Type B pancreatic cell (in vitro differentiated cells): ENCODE measurements at regions not wholly inside any gene's neighbourhood (a gene's known extent, or its start where the extent isn't known, plus 50 kb on each side); places are given as distances from the start of the nearest gene placed in this dataset.
"Not testable (repeated sequence)": the region's sequence is repeated elsewhere in the genome, so short reads cannot be mapped to it uniquely, and the experiment has no call there.

ENCODE experiments used
- DNase-seq: peaks from one replicate; pipeline ENCODE4 v3.0.0; 2021; ENCODE audit warnings: mixed read lengths; ENCODE audit not compliant: unreplicated experiment; ENCODE audit errors: extremely low spot score
- H3K27ac Mint-ChIP-seq: 2 replicates; pipeline ENCODE4 v1.8.0; 2021; ENCODE audit warnings: mild to moderate bottlenecking, mixed read lengths
- H3K27me3 Mint-ChIP-seq: 2 replicates; pipeline ENCODE4 v1.8.0; 2021; ENCODE audit warnings: mixed read lengths
- H3K36me3 Mint-ChIP-seq: 2 replicates; pipeline ENCODE4 v1.8.0; 2021; ENCODE audit warnings: mixed read lengths
- H3K4me1 Mint-ChIP-seq: one replicate; pipeline ENCODE4 v1.8.0; 2021; ENCODE audit warnings: mixed read lengths; ENCODE audit not compliant: unreplicated experiment
- H3K4me3 Mint-ChIP-seq: 2 replicates; pipeline ENCODE4 v1.8.0; 2021; ENCODE audit warnings: mild to moderate bottlenecking, mixed read lengths
- H3K9me3 Mint-ChIP-seq: 2 replicates; pipeline ENCODE4 v1.8.0; 2021; ENCODE audit warnings: mixed read lengths
- TF ChIP-seq, protein P1 (sequence below): fragments of 200-600 bp; sonication (generic); conservative IDR thresholded peaks from 2 replicates; pipeline ENCODE4 v1.5.0; 2021; ENCODE audit warnings: antibody characterized with exemption, mild to moderate bottlenecking

DNA sequence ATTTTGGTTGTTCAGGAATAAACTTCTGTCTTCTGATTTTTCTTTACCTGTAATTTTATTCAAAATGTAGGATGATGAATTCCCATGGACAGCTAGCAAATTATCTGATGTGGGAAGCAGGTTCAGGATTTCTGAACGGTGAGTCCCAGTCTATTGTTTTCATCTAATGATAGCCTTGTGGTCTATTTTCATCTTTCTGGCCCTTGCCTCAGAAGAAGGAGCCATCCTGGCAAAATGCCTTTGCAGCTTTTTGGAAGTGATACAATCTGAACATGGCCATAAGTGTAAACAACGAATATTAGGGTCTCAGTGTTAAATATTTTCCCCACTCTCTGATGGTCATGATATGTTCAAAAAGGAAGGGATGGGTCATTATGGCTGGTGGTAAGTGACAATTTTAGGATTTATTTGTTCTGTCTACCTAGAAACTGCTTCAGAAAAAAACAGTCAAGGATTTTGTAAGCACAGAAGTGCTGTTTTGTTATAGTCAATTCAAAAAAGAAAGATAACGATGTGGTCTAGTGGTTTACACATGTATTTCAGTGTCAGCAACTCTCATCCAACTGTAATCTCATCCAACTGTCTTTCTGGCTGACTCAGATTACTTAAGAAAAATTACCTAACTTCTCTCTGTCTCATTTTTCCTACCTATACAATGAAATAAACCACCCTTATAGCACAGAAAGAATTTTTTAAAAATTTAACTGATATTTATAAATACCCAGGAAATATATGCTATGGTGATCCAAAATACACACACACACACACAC lies 272.6 kb upstream of the ERBB4 start:
- Mint-ChIP-seq H3K36me3 (no peaks in the 10 kb centered on the region), H3K9me3 (no peaks in the 10 kb centered on the region), H3K4me1 (no peaks in the 10 kb centered on the region), H3K27ac (no peak overlapping the region), H3K27me3 (no peaks in the 10 kb centered on the region), H3K4me3 (no peak overlapping the region)
- no peak for DNase-seq
- TF ChIP-seq, protein P1, sequence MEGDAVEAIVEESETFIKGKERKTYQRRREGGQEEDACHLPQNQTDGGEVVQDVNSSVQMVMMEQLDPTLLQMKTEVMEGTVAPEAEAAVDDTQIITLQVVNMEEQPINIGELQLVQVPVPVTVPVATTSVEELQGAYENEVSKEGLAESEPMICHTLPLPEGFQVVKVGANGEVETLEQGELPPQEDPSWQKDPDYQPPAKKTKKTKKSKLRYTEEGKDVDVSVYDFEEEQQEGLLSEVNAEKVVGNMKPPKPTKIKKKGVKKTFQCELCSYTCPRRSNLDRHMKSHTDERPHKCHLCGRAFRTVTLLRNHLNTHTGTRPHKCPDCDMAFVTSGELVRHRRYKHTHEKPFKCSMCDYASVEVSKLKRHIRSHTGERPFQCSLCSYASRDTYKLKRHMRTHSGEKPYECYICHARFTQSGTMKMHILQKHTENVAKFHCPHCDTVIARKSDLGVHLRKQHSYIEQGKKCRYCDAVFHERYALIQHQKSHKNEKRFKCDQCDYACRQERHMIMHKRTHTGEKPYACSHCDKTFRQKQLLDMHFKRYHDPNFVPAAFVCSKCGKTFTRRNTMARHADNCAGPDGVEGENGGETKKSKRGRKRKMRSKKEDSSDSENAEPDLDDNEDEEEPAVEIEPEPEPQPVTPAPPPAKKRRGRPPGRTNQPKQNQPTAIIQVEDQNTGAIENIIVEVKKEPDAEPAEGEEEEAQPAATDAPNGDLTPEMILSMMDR = no peak

DNA sequence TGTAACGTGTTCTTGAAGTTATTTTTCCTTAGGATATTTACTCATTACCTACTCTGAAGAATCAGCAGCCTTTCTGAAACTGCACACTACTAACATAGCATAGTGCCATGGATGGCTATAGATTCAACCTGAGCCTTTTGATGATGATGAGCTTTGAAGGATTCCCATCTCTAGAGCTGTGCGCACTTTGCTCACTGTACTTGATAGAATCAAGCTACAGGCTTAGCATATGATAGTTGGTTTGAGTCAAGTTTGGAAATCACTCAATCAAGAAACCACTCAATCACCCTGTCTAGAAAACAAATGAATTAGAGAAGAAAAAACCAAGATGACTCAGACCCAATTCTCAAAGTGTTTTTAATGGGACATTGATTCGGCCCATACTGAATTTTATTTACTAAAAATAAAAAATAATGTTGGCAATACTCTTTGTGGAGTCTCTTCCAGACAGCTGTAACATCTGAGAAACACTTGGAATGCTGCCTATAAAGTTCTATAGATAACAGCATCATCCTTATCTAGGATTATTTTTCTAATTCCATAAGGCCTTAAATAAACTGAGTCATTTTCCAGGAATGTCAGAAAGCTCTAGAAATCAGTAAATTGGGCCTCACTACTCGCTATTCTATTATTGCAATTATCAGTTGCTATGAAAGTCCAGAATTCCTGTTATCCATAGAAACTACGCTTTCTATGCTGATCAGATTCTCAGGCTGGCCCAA lies 259.0 kb upstream of the ERBB4 start:
- DNase-seq = no peak
- Mint-ChIP-seq H3K27me3 (no peaks in the 10 kb centered on the region), H3K4me1 (no peaks in the 10 kb centered on the region), H3K36me3 (no peaks in the 10 kb centered on the region), H3K9me3 (no peaks in the 10 kb centered on the region), H3K4me3 (no peak overlapping the region), H3K27ac (no peak overlapping the region)
- TF ChIP-seq, protein P1 = no peak

DNA sequence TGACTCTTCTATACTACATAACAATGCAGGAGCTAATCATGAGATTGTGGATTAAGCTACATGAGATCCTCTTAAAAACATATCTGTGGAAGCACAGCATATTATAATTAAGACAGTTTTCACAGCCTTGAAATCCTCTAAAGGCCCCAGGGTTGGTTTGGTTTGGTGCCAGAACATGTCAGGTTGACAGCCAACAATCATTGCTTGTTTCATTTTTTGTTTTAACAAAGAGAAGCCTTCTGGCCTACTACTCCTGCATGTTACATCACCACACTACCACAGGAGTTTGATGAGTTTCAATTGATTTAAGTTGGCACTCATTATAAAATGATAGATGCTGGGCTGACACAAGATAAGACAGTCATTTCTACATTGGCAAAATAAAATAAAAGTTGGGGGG lies 255.9 kb upstream of the ERBB4 start:
- Mint-ChIP-seq H3K36me3 (no peaks in the 10 kb centered on the region), H3K4me1 (no peaks in the 10 kb centered on the region), H3K9me3 (no peaks in the 10 kb centered on the region), H3K27ac (no peak overlapping the region), H3K27me3 (no peaks in the 10 kb centered on the region), H3K4me3 (no peak overlapping the region)
- no peak for DNase-seq
- TF ChIP-seq, protein P1 = no peak

DNA sequence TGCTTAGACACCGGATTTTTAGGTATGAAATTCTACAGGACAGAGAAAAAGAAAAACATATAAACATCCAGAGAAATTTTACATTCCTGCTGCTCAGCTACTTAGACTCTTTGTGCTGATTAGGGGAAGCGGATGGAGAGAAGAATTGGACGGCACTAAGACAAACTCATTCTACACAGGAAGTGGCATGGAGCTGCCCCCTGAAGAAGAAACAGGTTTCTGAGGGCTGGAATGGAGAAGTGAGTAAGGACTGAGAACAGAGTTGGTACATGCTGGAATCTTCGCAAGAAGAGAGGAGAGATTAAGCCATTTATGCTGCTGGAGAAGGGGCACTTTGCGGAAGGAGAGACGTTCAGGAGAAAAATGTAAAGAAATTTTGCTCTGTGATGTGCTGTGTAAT lies 253.0 kb upstream of the ERBB4 start:
- TF ChIP-seq, protein P1 = no peak
- Mint-ChIP-seq H3K9me3 (peaks cover 4% of the 10 kb centered on the region), H3K4me1 (no peaks in the 10 kb centered on the region), H3K27me3 (no peaks in the 10 kb centered on the region), H3K4me3 (no peak overlapping the region), H3K36me3 (no peaks in the 10 kb centered on the region), H3K27ac (no peak overlapping the region)
- no peak for DNase-seq

DNA sequence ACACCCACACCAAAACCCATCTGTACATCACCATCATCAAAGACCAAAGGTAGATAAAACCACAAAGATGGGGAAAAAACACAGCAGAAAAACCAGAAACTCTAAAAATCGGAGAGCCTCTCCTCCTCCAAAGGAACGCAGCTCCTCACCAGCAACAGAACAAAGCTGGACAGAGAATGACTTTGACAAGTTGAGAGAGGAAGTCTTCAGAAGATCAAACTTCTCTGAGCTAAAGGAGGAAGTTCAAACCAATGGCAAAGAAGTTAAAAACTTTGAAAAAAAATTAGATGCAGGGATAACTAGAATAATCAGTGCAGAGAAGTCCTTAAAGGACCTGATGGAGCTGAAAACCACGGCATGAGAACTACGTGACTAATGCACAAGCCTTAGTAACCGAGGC lies 247.5 kb upstream of the ERBB4 start:
- H3K27me3 Mint-ChIP-seq, H3K27ac Mint-ChIP-seq, H3K36me3 Mint-ChIP-seq, DNase-seq, H3K4me3 Mint-ChIP-seq, H3K4me1 Mint-ChIP-seq: not testable (repeated sequence)
- peaks cover 11% of the 10 kb centered on the region for H3K9me3 Mint-ChIP-seq

DNA sequence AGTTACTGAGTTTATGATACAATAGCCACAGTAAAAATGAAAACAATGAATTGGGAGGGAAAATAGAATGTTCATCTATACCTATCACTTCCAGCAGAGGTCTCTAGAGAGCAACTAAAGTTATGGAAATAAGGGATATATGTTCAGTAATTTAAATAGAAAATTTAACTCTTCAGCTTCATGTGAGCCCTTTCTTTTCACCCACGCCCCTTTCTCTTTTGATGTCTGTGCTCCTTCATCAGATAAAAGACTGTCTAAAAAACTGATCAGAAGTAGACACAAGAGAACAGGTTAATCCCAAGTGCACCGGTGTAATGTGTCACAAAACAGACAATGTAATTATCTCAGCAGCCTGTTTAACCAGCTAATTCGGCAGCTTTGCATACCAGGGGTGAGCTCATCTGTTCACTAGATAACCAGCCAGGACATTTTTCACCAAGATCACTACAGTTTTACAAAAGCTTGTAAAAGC lies 238.5 kb upstream of the ERBB4 start:
- H3K36me3 Mint-ChIP-seq = no peaks in the 10 kb centered on the region
- no peak for DNase-seq
- no peaks in the 10 kb centered on the region for H3K9me3 Mint-ChIP-seq
- peak overlapping the region; percentile 79 for H3K27ac Mint-ChIP-seq
- H3K4me3 Mint-ChIP-seq = peak overlapping the region; percentile 72
- TF ChIP-seq, protein P1 = peak; percentile 83
- H3K4me1 Mint-ChIP-seq = peaks cover 16% of the 10 kb centered on the region
- no peaks in the 10 kb centered on the region for H3K27me3 Mint-ChIP-seq
